ENCODE measurements at regions not wholly inside any gene's neighbourhood (a gene's known extent, or its start where the extent isn't known, plus 50 kb on each side); places are given as distances from the start of the nearest gene placed in this dataset.
"Not testable (repeated sequence)": the region's sequence is repeated elsewhere in the genome, so short reads cannot be mapped to it uniquely, and the experiment has no call there.

GRCh38 chr2:35204323-35204722 is 1151.3 kb upstream of the CRIM1 start:
- H3K4me1 ChIP-seq = no peaks in the 10 kb centered on the region
- no peak overlapping the region for H3K27ac ChIP-seq
- H3K9me3 ChIP-seq = no peaks in the 10 kb centered on the region
- H3K36me3 ChIP-seq = no peaks in the 10 kb centered on the region
- H3K4me3 ChIP-seq = no peak overlapping the region
- TF ChIP-seq POLR2A (IDR thresholded peaks at IDR 0.05) (no peak), CTCF (IDR thresholded peaks at IDR 0.05) (no peak)
- intact Hi-C loops (cut with DNase I) = no loop called here
- WGBS (ENCODE audit: insufficient coverage, low coverage, low lambda C conversion rate, missing lambda C conversion rate) = 23% methylated on average over 3 of the region's 3 CpGs
- DNase-seq (no peak), ATAC-seq (no peak)
- H3K27me3 ChIP-seq = no peaks in the 10 kb centered on the region

GRCh38 chr2:35199298-35199697 is 1156.3 kb upstream of the CRIM1 start:
- Histone ChIP-seq H3K9me3 (no peaks in the 10 kb centered on the region), H3K27me3 (no peaks in the 10 kb centered on the region), H3K4me3 (no peak overlapping the region), H3K4me1 (no peaks in the 10 kb centered on the region), H3K36me3 (no peaks in the 10 kb centered on the region), H3K27ac (no peak overlapping the region)
- intact Hi-C loops (cut with DNase I) = no loop called here
- 58% methylated on average over 4 of the region's 4 CpGs for WGBS (ENCODE audit: insufficient coverage, low coverage, low lambda C conversion rate, missing lambda C conversion rate)
- TF ChIP-seq CTCF (IDR thresholded peaks at IDR 0.05) = no peak
- TF ChIP-seq POLR2A (IDR thresholded peaks at IDR 0.05) = no peak
- DNase-seq (no peak), ATAC-seq (no peak)

GRCh38 chr2:35185861-35186412 is 1169.6 kb upstream of the CRIM1 start:
- ATAC-seq (no peak), DNase-seq (no peak)
- no peak overlapping the region for H3K4me3 ChIP-seq
- TF ChIP-seq CTCF (IDR thresholded peaks at IDR 0.05) = no peak
- TF ChIP-seq POLR2A (IDR thresholded peaks at IDR 0.05) = no peak
- no peak overlapping the region for H3K27ac ChIP-seq
- H3K27me3 ChIP-seq = no peaks in the 10 kb centered on the region
- H3K4me1 ChIP-seq = no peaks in the 10 kb centered on the region
- H3K9me3 ChIP-seq = no peaks in the 10 kb centered on the region
- 34% methylated on average over 4 of the region's 4 CpGs for WGBS (ENCODE audit: insufficient coverage, low coverage, low lambda C conversion rate, missing lambda C conversion rate)
- intact Hi-C loops (cut with DNase I) = no loop called here
- no peaks in the 10 kb centered on the region for H3K36me3 ChIP-seq

- Histone ChIP-seq H3K36me3 (no peaks in the 10 kb centered on the region), H3K27me3 (no peaks in the 10 kb centered on the region), H3K4me3 (no peak overlapping the region), H3K9me3 (no peaks in the 10 kb centered on the region), H3K27ac (no peak overlapping the region), H3K4me1 (no peaks in the 10 kb centered on the region)
- TF ChIP-seq POLR2A (IDR thresholded peaks at IDR 0.05) (no peak), CTCF (IDR thresholded peaks at IDR 0.05) (no peak)
- DNase-seq = no peak
- ATAC-seq = no peak
- WGBS (ENCODE audit: insufficient coverage, low coverage, low lambda C conversion rate, missing lambda C conversion rate) = 10% methylated on average over 1 of the region's 1 CpG
- intact Hi-C loops (cut with DNase I) = no loop called here
These were observed 1171.1 kb upstream of the CRIM1 start for GRCh38 chr2:35184471-35184870.

- WGBS (ENCODE audit: insufficient coverage, low coverage, low lambda C conversion rate, missing lambda C conversion rate) = 13% methylated on average over 5 of the region's 5 CpGs
- H3K36me3 ChIP-seq; ATAC-seq; intact Hi-C loops (cut with DNase I); H3K27me3 ChIP-seq; H3K9me3 ChIP-seq; H3K4me3 ChIP-seq; H3K4me1 ChIP-seq; H3K27ac ChIP-seq; DNase-seq: not testable (repeated sequence)
These were observed 1178.9 kb upstream of the CRIM1 start for GRCh38 chr2:35176726-35177125.

Measured in right lobe of liver (tissue), 6 donors.